ENCODE measurements at regions not wholly inside any gene's neighbourhood (a gene's known extent, or its start where the extent isn't known, plus 50 kb on each side); places are given as distances from the start of the nearest gene placed in this dataset.

- no peaks in the 10 kb centered on the region for H3K79me2 ChIP-seq (ENCODE audit: control insufficient read depth, insufficient read depth, low read length)
- TF ChIP-seq EZH2 (IDR thresholded peaks at IDR 0.05; ENCODE audit: low read length), result no peak
- TF ChIP-seq, protein P1, sequence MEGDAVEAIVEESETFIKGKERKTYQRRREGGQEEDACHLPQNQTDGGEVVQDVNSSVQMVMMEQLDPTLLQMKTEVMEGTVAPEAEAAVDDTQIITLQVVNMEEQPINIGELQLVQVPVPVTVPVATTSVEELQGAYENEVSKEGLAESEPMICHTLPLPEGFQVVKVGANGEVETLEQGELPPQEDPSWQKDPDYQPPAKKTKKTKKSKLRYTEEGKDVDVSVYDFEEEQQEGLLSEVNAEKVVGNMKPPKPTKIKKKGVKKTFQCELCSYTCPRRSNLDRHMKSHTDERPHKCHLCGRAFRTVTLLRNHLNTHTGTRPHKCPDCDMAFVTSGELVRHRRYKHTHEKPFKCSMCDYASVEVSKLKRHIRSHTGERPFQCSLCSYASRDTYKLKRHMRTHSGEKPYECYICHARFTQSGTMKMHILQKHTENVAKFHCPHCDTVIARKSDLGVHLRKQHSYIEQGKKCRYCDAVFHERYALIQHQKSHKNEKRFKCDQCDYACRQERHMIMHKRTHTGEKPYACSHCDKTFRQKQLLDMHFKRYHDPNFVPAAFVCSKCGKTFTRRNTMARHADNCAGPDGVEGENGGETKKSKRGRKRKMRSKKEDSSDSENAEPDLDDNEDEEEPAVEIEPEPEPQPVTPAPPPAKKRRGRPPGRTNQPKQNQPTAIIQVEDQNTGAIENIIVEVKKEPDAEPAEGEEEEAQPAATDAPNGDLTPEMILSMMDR (optimal IDR thresholded peaks at IDR 0.05 in 1 of 3, IDR thresholded peaks at IDR 0.05 in 1 of 3, conservative IDR thresholded peaks at IDR 0.05 in 1 of 3; ENCODE audit: extremely low read depth in 1 of 3, insufficient read depth in 2 of 3, low read length in 3 of 3), result no peak
- no peaks in the 10 kb centered on the region for H3K36me3 ChIP-seq (ENCODE audit: control insufficient read depth in 2 of 2, extremely low read depth in 1 of 2, insufficient read depth in 2 of 2, low read length in 2 of 2)
- no peak overlapping the region for H3K4me3 ChIP-seq (ENCODE audit: control insufficient read depth in 2 of 3, extremely low read depth in 1 of 3, insufficient read depth in 2 of 3, low read depth in 1 of 3, low read length in 3 of 3)
- no peaks in the 10 kb centered on the region for H3K4me1 ChIP-seq (ENCODE audit: control insufficient read depth, extremely low read depth, insufficient read depth, low read length)
- no peak overlapping the region for H3K9ac ChIP-seq (ENCODE audit: control insufficient read depth, extremely low read depth, insufficient read depth, low read length)
- no peaks in the 10 kb centered on the region for H3K9me1 ChIP-seq (ENCODE audit: control insufficient read depth, extremely low read depth, insufficient read depth, low read length)
- dilution Hi-C loops (cut with MboI; ENCODE audit: extremely low pct_ligation_motif_present, low sequenced_read_pairs), result no loop called here
- DNase-seq (ENCODE audit: low read depth, low spot score) (no peak), FAIRE-seq (no peak)
- no peaks in the 10 kb centered on the region for H3K9me3 ChIP-seq (ENCODE audit: control insufficient read depth, low read depth, low read length)
- no peaks in the 10 kb centered on the region for H4K20me1 ChIP-seq (ENCODE audit: control insufficient read depth, extremely low read depth, insufficient read depth, low read length)
- no peak overlapping the region for H3K27ac ChIP-seq (ENCODE audit: control insufficient read depth, insufficient read depth, low read length)
- no peak overlapping the region for H3K4me2 ChIP-seq (ENCODE audit: control insufficient read depth, extremely low read depth, insufficient read depth, low read depth, low read length)
- no peaks in the 10 kb centered on the region for H3K27me3 ChIP-seq (ENCODE audit: control insufficient read depth, extremely low read depth, insufficient read depth, low read length)
- no peak overlapping the region for H2AFZ ChIP-seq (ENCODE audit: control insufficient read depth, low read length)
These were observed 179.8 kb downstream of the HAO1 start for GRCh38 chr20:7760247-7761031.

GRCh38 chr20:7765221-7765620 lies 175.0 kb downstream of the HAO1 start:
- Histone ChIP-seq H3K27me3 (ENCODE audit: control insufficient read depth, extremely low read depth, insufficient read depth, low read length) (no peaks in the 10 kb centered on the region), H3K27ac (ENCODE audit: control insufficient read depth, insufficient read depth, low read length) (no peak overlapping the region)
- dilution Hi-C loops (cut with MboI; ENCODE audit: extremely low pct_ligation_motif_present, low sequenced_read_pairs), result no loop called here

More at GRCh38 chr20:7765221-7765620, 175.0 kb downstream of the HAO1 start:
- no peaks in the 10 kb centered on the region for H3K9me3 ChIP-seq (ENCODE audit: control insufficient read depth, low read depth, low read length)
- FAIRE-seq (no peak), DNase-seq (ENCODE audit: low read depth, low spot score) (no peak)
- H3K4me3 ChIP-seq (ENCODE audit: control insufficient read depth in 2 of 3, extremely low read depth in 1 of 3, insufficient read depth in 2 of 3, low read depth in 1 of 3, low read length in 3 of 3), result no peak overlapping the region
- no peaks in the 10 kb centered on the region for H4K20me1 ChIP-seq (ENCODE audit: control insufficient read depth, extremely low read depth, insufficient read depth, low read length)
- no peaks in the 10 kb centered on the region for H3K9me1 ChIP-seq (ENCODE audit: control insufficient read depth, extremely low read depth, insufficient read depth, low read length)
- H3K9ac ChIP-seq (ENCODE audit: control insufficient read depth, extremely low read depth, insufficient read depth, low read length), result no peak overlapping the region
- no peak overlapping the region for H3K4me2 ChIP-seq (ENCODE audit: control insufficient read depth, extremely low read depth, insufficient read depth, low read depth, low read length)
- H2AFZ ChIP-seq (ENCODE audit: control insufficient read depth, low read length), result no peak overlapping the region
- H3K4me1 ChIP-seq (ENCODE audit: control insufficient read depth, extremely low read depth, insufficient read depth, low read length), result no peaks in the 10 kb centered on the region
- H3K36me3 ChIP-seq (ENCODE audit: control insufficient read depth in 2 of 2, extremely low read depth in 1 of 2, insufficient read depth in 2 of 2, low read length in 2 of 2), result no peaks in the 10 kb centered on the region
- TF ChIP-seq EZH2 (IDR thresholded peaks at IDR 0.05; ENCODE audit: low read length), result no peak
- TF ChIP-seq, protein P1 (optimal IDR thresholded peaks at IDR 0.05 in 1 of 3, IDR thresholded peaks at IDR 0.05 in 1 of 3, conservative IDR thresholded peaks at IDR 0.05 in 1 of 3; ENCODE audit: extremely low read depth in 1 of 3, insufficient read depth in 2 of 3, low read length in 3 of 3), result no peak
- no peaks in the 10 kb centered on the region for H3K79me2 ChIP-seq (ENCODE audit: control insufficient read depth, insufficient read depth, low read length)

Measured in keratinocyte (primary cell).